H4 (cell line): ENCODE measurements at regions not wholly inside any gene's neighbourhood (a gene's known extent, or its start where the extent isn't known, plus 50 kb on each side); places are given as distances from the start of the nearest gene placed in this dataset.
A peak's percentile ranks its signal among the peaks of the same experiment; 100 is the strongest.

Experiments
- DNase-seq: peaks from one replicate; pipeline ENCODE4 v3.0.0-alpha.2; 2015; ENCODE audit warnings: low spot score

- no peak for DNase-seq
Observed at GRCh38 chr3:66592016-66592761, 91.4 kb upstream of the LRIG1 start.

GRCh38 chr3:66592927-66593625 lies 92.3 kb upstream of the LRIG1 start:
- no peak for DNase-seq

GRCh38 chr3:66593978-66594377 lies 93.2 kb upstream of the LRIG1 start:
- DNase-seq = peak; percentile 72

GRCh38 chr3:66597308-66597863 lies 96.6 kb upstream of the LRIG1 start:
- DNase-seq = no peak

DNA sequence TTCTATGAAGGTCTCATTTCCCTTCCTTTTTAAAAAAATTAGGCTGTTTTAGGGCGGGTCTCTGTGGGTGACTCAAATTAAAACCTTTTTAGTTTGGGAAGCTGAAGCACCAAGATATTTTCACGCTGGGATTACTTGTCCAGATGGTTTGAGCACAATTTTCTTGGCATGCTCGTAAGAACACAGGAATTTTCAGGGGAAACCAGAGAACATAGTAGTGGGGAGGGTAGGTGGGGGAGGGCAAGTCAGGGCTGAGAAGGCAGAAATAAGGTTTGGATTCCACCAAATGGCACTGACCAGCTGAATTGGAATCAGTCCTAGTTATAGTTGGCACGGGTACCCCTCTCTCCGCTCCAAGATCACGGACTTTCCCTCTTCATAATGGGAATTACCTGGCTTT lies 97.3 kb upstream of the LRIG1 start:
- DNase-seq = no peak

GRCh38 chr3:66602237-66602636 lies 101.4 kb upstream of the LRIG1 start:
- no peak for DNase-seq

GRCh38 chr3:66602691-66603090 lies 101.9 kb upstream of the LRIG1 start:
- DNase-seq = no peak

DNA sequence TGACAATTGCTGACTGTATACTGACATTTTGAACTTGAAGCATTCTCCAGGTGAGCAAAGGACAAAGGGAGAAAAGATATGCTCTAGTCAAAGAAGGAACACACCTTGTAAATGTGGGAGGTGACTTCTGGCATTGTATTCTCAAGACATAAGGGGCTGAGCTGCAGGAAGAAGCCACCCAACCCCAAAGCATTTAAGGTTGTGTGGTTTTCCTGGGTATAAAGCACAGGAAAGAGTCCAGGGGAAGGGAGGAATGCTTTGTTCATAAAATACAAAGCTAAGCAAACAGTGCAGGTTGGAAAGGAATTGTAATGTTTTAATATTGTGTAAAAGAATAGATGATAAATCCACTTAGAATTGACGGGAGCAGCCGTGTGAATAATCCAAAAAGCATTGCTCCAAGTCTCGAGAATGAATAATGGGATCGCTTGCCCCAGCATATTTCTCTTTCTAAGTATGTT lies 102.4 kb upstream of the LRIG1 start:
- no peak for DNase-seq

DNA sequence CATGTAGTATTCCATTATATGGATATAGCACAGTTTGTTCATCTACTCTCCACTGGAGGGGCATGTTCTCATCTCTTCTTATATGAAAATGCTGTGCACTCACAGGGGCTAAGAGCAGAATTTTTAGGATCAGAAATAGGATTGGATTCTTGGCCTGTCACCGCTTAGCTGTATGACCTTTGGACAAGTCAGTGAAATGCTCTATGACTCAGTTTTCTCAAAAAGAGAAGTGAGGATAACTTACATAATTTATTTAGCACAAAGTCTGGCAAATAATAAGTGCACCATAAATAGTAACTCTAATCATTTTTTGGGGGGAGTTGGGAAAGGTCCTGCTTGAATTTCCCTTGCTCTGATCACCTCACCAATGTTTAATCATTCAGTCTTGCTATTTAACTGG lies 103.7 kb upstream of the LRIG1 start:
- DNase-seq = no peak

- DNase-seq = no peak
Observed at GRCh38 chr3:66606126-66606525, 105.3 kb upstream of the LRIG1 start.

DNA sequence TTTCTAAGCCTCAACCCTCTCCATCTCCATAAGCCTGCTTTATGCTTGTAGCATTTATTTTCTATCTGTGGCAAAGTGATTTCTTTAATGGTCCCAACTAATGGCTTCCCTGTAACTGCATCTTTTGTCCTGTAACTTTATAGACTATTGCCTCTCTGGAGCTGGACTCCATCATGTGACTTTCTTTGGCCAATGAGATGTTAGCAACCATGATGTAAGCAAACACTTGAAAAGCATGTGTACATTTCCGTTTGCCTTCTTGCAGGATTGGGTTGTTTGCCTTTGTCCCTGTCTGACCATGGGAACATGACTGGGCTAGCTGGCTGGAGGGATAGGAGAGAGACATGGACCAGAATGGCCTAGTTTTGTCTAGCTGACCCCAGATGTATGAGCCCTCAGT lies 106.0 kb upstream of the LRIG1 start:
- no peak for DNase-seq

- peak; percentile 83 for DNase-seq
Observed at GRCh38 chr3:66609660-66610561, 109.1 kb upstream of the LRIG1 start.

GRCh38 chr3:66610562-66610909 lies 109.7 kb upstream of the LRIG1 start:
- no peak for DNase-seq

DNA sequence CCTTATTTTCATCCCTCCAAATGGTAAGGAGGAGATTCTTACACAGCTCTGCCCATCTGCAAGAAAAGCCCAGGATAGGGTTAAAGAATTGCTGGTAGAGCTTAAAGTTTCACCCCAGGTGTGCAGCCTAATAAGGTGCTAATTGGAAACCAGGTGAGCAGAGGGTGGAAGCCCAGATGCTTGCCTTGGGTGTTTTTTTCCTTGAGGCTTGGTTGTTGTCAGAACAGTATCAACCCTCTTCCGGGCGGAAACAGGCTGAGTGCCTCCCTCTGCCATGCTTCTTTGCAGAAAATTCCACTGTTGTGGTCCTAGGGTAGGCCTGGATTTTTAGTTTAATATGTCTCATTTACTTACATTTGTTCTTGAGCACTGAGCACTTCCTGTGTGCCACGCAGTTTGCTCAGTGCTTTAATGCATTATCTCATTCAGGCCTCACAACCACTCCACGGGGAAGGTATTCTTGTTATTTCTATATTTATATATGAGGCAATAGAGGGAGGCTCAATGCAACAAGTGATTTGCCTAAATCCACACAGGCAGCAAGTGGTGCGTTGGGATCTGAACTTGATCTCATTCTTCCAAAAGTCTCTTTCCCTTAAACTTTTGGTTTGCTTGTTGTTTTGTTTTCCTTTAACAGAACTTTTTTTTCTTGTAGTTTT lies 115.0 kb upstream of the LRIG1 start:
- no peak for DNase-seq

GRCh38 chr3:66617351-66617750 lies 116.5 kb upstream of the LRIG1 start:
- no peak for DNase-seq

GRCh38 chr3:66618066-66618465 lies 117.2 kb upstream of the LRIG1 start:
- no peak for DNase-seq

GRCh38 chr3:66620296-66620695 lies 119.5 kb upstream of the LRIG1 start:
- no peak for DNase-seq

DNA sequence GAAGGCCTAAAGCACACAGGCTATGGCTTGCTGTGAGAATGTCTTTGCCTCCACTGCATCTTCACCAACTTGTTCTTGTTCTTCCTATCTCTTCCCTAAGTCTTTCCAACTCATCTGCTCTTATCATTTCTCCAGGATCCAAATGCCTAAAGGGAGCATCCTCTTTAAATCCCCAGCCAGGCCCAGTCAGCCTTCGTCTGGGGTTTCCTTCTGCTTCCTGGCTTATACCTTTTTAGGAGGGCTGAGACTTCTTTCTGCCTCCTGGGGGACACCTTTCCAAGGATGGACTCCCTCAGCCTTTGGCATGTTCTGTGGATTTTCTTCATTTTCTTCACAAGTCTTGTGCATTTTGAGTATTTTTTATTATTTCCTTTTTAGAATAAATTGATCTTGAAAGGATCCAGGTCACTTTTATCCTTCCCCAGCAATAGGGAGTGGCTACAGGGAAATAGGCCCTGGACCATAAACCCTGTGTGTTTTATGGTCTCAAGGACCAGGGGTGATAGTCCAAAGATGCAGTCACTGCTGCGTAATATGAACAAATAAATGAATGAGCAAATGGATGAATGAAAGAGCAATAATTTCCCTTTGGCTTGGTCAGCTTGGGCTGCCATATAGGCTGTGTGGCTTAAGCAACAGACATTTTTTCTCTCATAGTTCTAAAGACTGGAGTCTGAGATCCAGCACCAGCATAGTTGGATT lies 122.1 kb upstream of the LRIG1 start:
- DNase-seq = no peak

DNA sequence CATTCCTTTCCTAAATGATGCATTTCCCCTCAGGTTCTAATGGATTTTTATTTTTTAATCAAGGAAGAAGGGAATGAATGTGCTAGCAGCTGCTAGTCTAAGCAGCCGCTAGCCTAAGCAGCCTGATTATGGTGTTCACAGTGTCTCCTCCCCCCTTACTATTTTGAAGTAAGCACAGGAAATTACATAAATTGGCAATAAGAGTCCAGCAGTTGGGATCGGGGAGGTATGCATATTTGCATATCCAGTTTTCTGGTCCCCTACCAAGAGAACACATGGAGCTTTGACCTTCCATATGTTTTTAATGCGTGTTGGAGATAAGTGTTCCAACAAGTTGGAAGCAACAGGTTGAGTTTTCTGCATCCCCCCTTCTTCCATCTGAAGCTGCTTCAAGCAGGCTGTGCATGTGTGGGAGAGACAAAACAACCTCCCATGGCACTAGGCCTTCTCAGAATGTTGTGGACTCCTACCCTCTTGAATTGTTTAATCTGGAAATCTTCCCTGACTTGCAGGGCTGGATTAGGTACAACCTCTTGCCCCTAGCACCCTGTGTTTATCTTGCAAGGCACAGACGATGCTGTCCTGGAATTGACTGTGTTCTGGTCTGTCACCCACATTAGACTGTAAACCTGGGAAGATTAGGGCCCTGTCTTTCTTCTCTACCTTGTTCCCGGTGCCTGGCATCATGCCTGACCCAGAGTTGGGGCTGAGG lies 124.8 kb upstream of the LRIG1 start:
- DNase-seq = no peak
